ENCODE measurements at regions not wholly inside any gene's neighbourhood (a gene's known extent, or its start where the extent isn't known, plus 50 kb on each side); places are given as distances from the start of the nearest gene placed in this dataset.

GRCh38 chr6:93035756-93036155 is 383.6 kb downstream of the EPHA7 start:
- H3K9ac ChIP-seq (ENCODE audit: low read length in 2 of 2): no peak overlapping the region
- peaks cover 7 to 13% of the 10 kb centered on the region in 2 donors for H3K9me3 ChIP-seq (ENCODE audit: control insufficient read depth in 2 of 2, low read length in 2 of 2)
- H3K36me3 ChIP-seq (ENCODE audit: control insufficient read depth in 2 of 2, insufficient read depth in 2 of 2, low read length in 2 of 2): no peaks in the 10 kb centered on the region
- H3K4me3 ChIP-seq (ENCODE audit: low read length in 2 of 2): no peak overlapping the region
- no peaks in the 10 kb centered on the region for H3K27me3 ChIP-seq (ENCODE audit: control insufficient read depth in 1 of 2, insufficient read depth in 2 of 2, low read length in 2 of 2)
- no peak overlapping the region for H3K27ac ChIP-seq (ENCODE audit: low read length)
- H3K4me1 ChIP-seq (ENCODE audit: control insufficient read depth, insufficient read depth, low read length): no peaks in the 10 kb centered on the region

GRCh38 chr6:93021235-93021915 is 398.0 kb downstream of the EPHA7 start:
- Histone ChIP-seq H3K4me3 (ENCODE audit: low read length in 2 of 2) (no peak overlapping the region), H3K9ac (ENCODE audit: low read length in 2 of 2) (no peak overlapping the region), H3K36me3 (ENCODE audit: control insufficient read depth in 2 of 2, insufficient read depth in 2 of 2, low read length in 2 of 2) (no peaks in the 10 kb centered on the region), H3K9me3 (ENCODE audit: control insufficient read depth in 2 of 2, low read length in 2 of 2) (no peaks in the 10 kb centered on the region), H3K27me3 (ENCODE audit: control insufficient read depth in 1 of 2, insufficient read depth in 2 of 2, low read length in 2 of 2) (no peaks in the 10 kb centered on the region), H3K27ac (ENCODE audit: low read length) (no peak overlapping the region), H3K4me1 (ENCODE audit: control insufficient read depth, insufficient read depth, low read length) (no peaks in the 10 kb centered on the region)

- no peak overlapping the region for H3K27ac ChIP-seq (ENCODE audit: low read length)
- no peak overlapping the region for H3K9ac ChIP-seq (ENCODE audit: low read length in 2 of 2)
- no peaks in the 10 kb centered on the region for H3K27me3 ChIP-seq (ENCODE audit: control insufficient read depth in 1 of 2, insufficient read depth in 2 of 2, low read length in 2 of 2)
- H3K36me3 ChIP-seq (ENCODE audit: control insufficient read depth in 2 of 2, insufficient read depth in 2 of 2, low read length in 2 of 2): no peaks in the 10 kb centered on the region
- no peaks in the 10 kb centered on the region for H3K9me3 ChIP-seq (ENCODE audit: control insufficient read depth in 2 of 2, low read length in 2 of 2)
- no peaks in the 10 kb centered on the region for H3K4me1 ChIP-seq (ENCODE audit: control insufficient read depth, insufficient read depth, low read length)
- H3K4me3 ChIP-seq (ENCODE audit: low read length in 2 of 2): no peak overlapping the region
These were observed 401.7 kb downstream of the EPHA7 start for GRCh38 chr6:93017626-93018025.

GRCh38 chr6:93017213-93017612 is 402.1 kb downstream of the EPHA7 start:
- no peak overlapping the region for H3K4me3 ChIP-seq (ENCODE audit: low read length in 2 of 2)
- no peak overlapping the region for H3K27ac ChIP-seq (ENCODE audit: low read length)
- H3K9me3 ChIP-seq (ENCODE audit: control insufficient read depth in 2 of 2, low read length in 2 of 2): no peaks in the 10 kb centered on the region
- H3K4me1 ChIP-seq (ENCODE audit: control insufficient read depth, insufficient read depth, low read length): no peaks in the 10 kb centered on the region
- H3K9ac ChIP-seq (ENCODE audit: low read length in 2 of 2): no peak overlapping the region
- H3K27me3 ChIP-seq (ENCODE audit: control insufficient read depth in 1 of 2, insufficient read depth in 2 of 2, low read length in 2 of 2): no peaks in the 10 kb centered on the region
- H3K36me3 ChIP-seq (ENCODE audit: control insufficient read depth in 2 of 2, insufficient read depth in 2 of 2, low read length in 2 of 2): no peaks in the 10 kb centered on the region

GRCh38 chr6:93013054-93013453 is 406.3 kb downstream of the EPHA7 start:
- Histone ChIP-seq H3K9ac (ENCODE audit: low read length in 2 of 2) (no peak overlapping the region), H3K27ac (ENCODE audit: low read length) (no peak overlapping the region), H3K9me3 (ENCODE audit: control insufficient read depth in 2 of 2, low read length in 2 of 2) (no peaks in the 10 kb centered on the region), H3K36me3 (ENCODE audit: control insufficient read depth in 2 of 2, insufficient read depth in 2 of 2, low read length in 2 of 2) (no peaks in the 10 kb centered on the region), H3K27me3 (ENCODE audit: control insufficient read depth in 1 of 2, insufficient read depth in 2 of 2, low read length in 2 of 2) (no peaks in the 10 kb centered on the region), H3K4me1 (ENCODE audit: control insufficient read depth, insufficient read depth, low read length) (no peaks in the 10 kb centered on the region), H3K4me3 (ENCODE audit: low read length in 2 of 2) (no peak overlapping the region)

- H3K9me3 ChIP-seq (ENCODE audit: control insufficient read depth in 2 of 2, low read length in 2 of 2): no peaks in the 10 kb centered on the region
- H3K4me1 ChIP-seq (ENCODE audit: control insufficient read depth, insufficient read depth, low read length): no peaks in the 10 kb centered on the region
- H3K36me3 ChIP-seq (ENCODE audit: control insufficient read depth in 2 of 2, insufficient read depth in 2 of 2, low read length in 2 of 2): no peaks in the 10 kb centered on the region
- H3K27me3 ChIP-seq (ENCODE audit: control insufficient read depth in 1 of 2, insufficient read depth in 2 of 2, low read length in 2 of 2): no peaks in the 10 kb centered on the region
- no peak overlapping the region for H3K9ac ChIP-seq (ENCODE audit: low read length in 2 of 2)
- no peak overlapping the region for H3K4me3 ChIP-seq (ENCODE audit: low read length in 2 of 2)
- H3K27ac ChIP-seq (ENCODE audit: low read length): no peak overlapping the region
These were observed 411.0 kb downstream of the EPHA7 start for GRCh38 chr6:93008375-93008774.

- Histone ChIP-seq H3K9ac (ENCODE audit: low read length in 2 of 2) (no peak overlapping the region), H3K27ac (ENCODE audit: low read length) (no peak overlapping the region), H3K27me3 (ENCODE audit: control insufficient read depth in 1 of 2, insufficient read depth in 2 of 2, low read length in 2 of 2) (no peaks in the 10 kb centered on the region), H3K4me3 (ENCODE audit: low read length in 2 of 2) (no peak overlapping the region), H3K36me3 (ENCODE audit: control insufficient read depth in 2 of 2, insufficient read depth in 2 of 2, low read length in 2 of 2) (no peaks in the 10 kb centered on the region), H3K4me1 (ENCODE audit: control insufficient read depth, insufficient read depth, low read length) (no peaks in the 10 kb centered on the region), H3K9me3 (ENCODE audit: control insufficient read depth in 2 of 2, low read length in 2 of 2) (no peaks in the 10 kb centered on the region)
These were observed 429.7 kb downstream of the EPHA7 start for GRCh38 chr6:92989656-92990055.

GRCh38 chr6:92979281-92979680 is 440.1 kb downstream of the EPHA7 start:
- H3K9ac ChIP-seq (ENCODE audit: low read length in 2 of 2): no peak overlapping the region
- no peak overlapping the region for H3K4me3 ChIP-seq (ENCODE audit: low read length in 2 of 2)
- no peaks in the 10 kb centered on the region for H3K4me1 ChIP-seq (ENCODE audit: control insufficient read depth, insufficient read depth, low read length)
- H3K27ac ChIP-seq (ENCODE audit: low read length): no peak overlapping the region
- no peaks in the 10 kb centered on the region for H3K9me3 ChIP-seq (ENCODE audit: control insufficient read depth in 2 of 2, low read length in 2 of 2)
- no peaks in the 10 kb centered on the region for H3K36me3 ChIP-seq (ENCODE audit: control insufficient read depth in 2 of 2, insufficient read depth in 2 of 2, low read length in 2 of 2)
- H3K27me3 ChIP-seq (ENCODE audit: control insufficient read depth in 1 of 2, insufficient read depth in 2 of 2, low read length in 2 of 2): no peaks in the 10 kb centered on the region

GRCh38 chr6:92977018-92977417 is 442.3 kb downstream of the EPHA7 start:
- H3K9ac ChIP-seq (ENCODE audit: low read length in 2 of 2): no peak overlapping the region
- H3K4me3 ChIP-seq (ENCODE audit: low read length in 2 of 2): no peak overlapping the region
- H3K4me1 ChIP-seq (ENCODE audit: control insufficient read depth, insufficient read depth, low read length): no peaks in the 10 kb centered on the region

GRCh38 chr6:92967362-92967761 is 452.0 kb downstream of the EPHA7 start:
- Histone ChIP-seq H3K9me3 (ENCODE audit: control insufficient read depth in 2 of 2, low read length in 2 of 2) (no peaks in the 10 kb centered on the region), H3K36me3 (ENCODE audit: control insufficient read depth in 2 of 2, insufficient read depth in 2 of 2, low read length in 2 of 2) (no peaks in the 10 kb centered on the region), H3K4me3 (ENCODE audit: low read length in 2 of 2) (no peak overlapping the region), H3K9ac (ENCODE audit: low read length in 2 of 2) (no peak overlapping the region), H3K4me1 (ENCODE audit: control insufficient read depth, insufficient read depth, low read length) (no peaks in the 10 kb centered on the region), H3K27ac (ENCODE audit: low read length) (no peak overlapping the region), H3K27me3 (ENCODE audit: control insufficient read depth in 1 of 2, insufficient read depth in 2 of 2, low read length in 2 of 2) (no peaks in the 10 kb centered on the region)

More at GRCh38 chr6:92977018-92977417, 442.3 kb downstream of the EPHA7 start:
- no peaks in the 10 kb centered on the region for H3K9me3 ChIP-seq (ENCODE audit: control insufficient read depth in 2 of 2, low read length in 2 of 2)
- no peaks in the 10 kb centered on the region for H3K27me3 ChIP-seq (ENCODE audit: control insufficient read depth in 1 of 2, insufficient read depth in 2 of 2, low read length in 2 of 2)
- no peak overlapping the region for H3K27ac ChIP-seq (ENCODE audit: low read length)
- no peaks in the 10 kb centered on the region for H3K36me3 ChIP-seq (ENCODE audit: control insufficient read depth in 2 of 2, insufficient read depth in 2 of 2, low read length in 2 of 2)

GRCh38 chr6:92962846-92963245 is 456.5 kb downstream of the EPHA7 start:
- no peaks in the 10 kb centered on the region for H3K9me3 ChIP-seq (ENCODE audit: control insufficient read depth in 2 of 2, low read length in 2 of 2)
- H3K4me3 ChIP-seq (ENCODE audit: low read length in 2 of 2): no peak overlapping the region
- H3K27me3 ChIP-seq (ENCODE audit: control insufficient read depth in 1 of 2, insufficient read depth in 2 of 2, low read length in 2 of 2): no peaks in the 10 kb centered on the region
- no peak overlapping the region for H3K9ac ChIP-seq (ENCODE audit: low read length in 2 of 2)
- no peaks in the 10 kb centered on the region for H3K36me3 ChIP-seq (ENCODE audit: control insufficient read depth in 2 of 2, insufficient read depth in 2 of 2, low read length in 2 of 2)
- no peaks in the 10 kb centered on the region for H3K4me1 ChIP-seq (ENCODE audit: control insufficient read depth, insufficient read depth, low read length)
- no peak overlapping the region for H3K27ac ChIP-seq (ENCODE audit: low read length)

Data from stomach smooth muscle (tissue), 2 donors.